HG03025 (cell line): ENCODE measurements at regions not wholly inside any gene's neighbourhood (a gene's known extent, or its start where the extent isn't known, plus 50 kb on each side); places are given as distances from the start of the nearest gene placed in this dataset.
"Not testable (repeated sequence)": the region's sequence is repeated elsewhere in the genome, so short reads cannot be mapped to it uniquely, and the experiment has no call there.

Experiments
- ATAC-seq: cut with Tn5 transposase; IDR thresholded peaks from one replicate; pipeline ENCODE4 v1.9.1; 2021; ENCODE audit warnings: mild to moderate bottlenecking, moderate library complexity; ENCODE audit not compliant: unreplicated experiment, low FRiP score

- no peak for ATAC-seq
Measured at GRCh38 chr3:34678575-34678974, 880.1 kb downstream of the PDCD6IP start.

GRCh38 chr3:34679055-34679454, 880.6 kb downstream of the PDCD6IP start:
- ATAC-seq = not testable (repeated sequence)

GRCh38 chr3:34683851-34684250, 885.4 kb downstream of the PDCD6IP start:
- ATAC-seq = no peak

- no peak for ATAC-seq
Measured at GRCh38 chr3:34686541-34686940, 888.1 kb downstream of the PDCD6IP start.

- ATAC-seq = no peak
Measured at GRCh38 chr3:34687671-34688070, 889.2 kb downstream of the PDCD6IP start.

GRCh38 chr3:34696831-34697230, 898.4 kb downstream of the PDCD6IP start:
- no peak for ATAC-seq

- ATAC-seq = no peak
Measured at GRCh38 chr3:34703053-34703452, 904.6 kb downstream of the PDCD6IP start.

- no peak for ATAC-seq
Measured at GRCh38 chr3:34724916-34725499, 914.3 kb upstream of the ARPP21 start.

GRCh38 chr3:34725774-34726173, 913.6 kb upstream of the ARPP21 start:
- no peak for ATAC-seq

- no peak for ATAC-seq
Measured at GRCh38 chr3:34727700-34728099, 911.6 kb upstream of the ARPP21 start.

- no peak for ATAC-seq
Measured at GRCh38 chr3:34742151-34742550, 897.2 kb upstream of the ARPP21 start.

- ATAC-seq = no peak
Measured at GRCh38 chr3:34758630-34759261, 880.6 kb upstream of the ARPP21 start.

- no peak for ATAC-seq
Measured at GRCh38 chr3:34777386-34777785, 861.9 kb upstream of the ARPP21 start.

GRCh38 chr3:34779092-34779491, 860.2 kb upstream of the ARPP21 start:
- ATAC-seq = no peak

GRCh38 chr3:34780294-34780693, 859.0 kb upstream of the ARPP21 start:
- ATAC-seq = no peak

GRCh38 chr3:34780973-34781372, 858.4 kb upstream of the ARPP21 start:
- ATAC-seq = no peak

- ATAC-seq = no peak
Measured at GRCh38 chr3:34782871-34783270, 856.5 kb upstream of the ARPP21 start.

GRCh38 chr3:34783876-34784275, 855.4 kb upstream of the ARPP21 start:
- ATAC-seq = no peak

GRCh38 chr3:34793057-34793456, 846.3 kb upstream of the ARPP21 start:
- ATAC-seq = no peak

- ATAC-seq = no peak
Measured at GRCh38 chr3:34807611-34808010, 831.7 kb upstream of the ARPP21 start.

GRCh38 chr3:34808287-34808686, 831.0 kb upstream of the ARPP21 start:
- no peak for ATAC-seq

GRCh38 chr3:34828847-34829246, 810.5 kb upstream of the ARPP21 start:
- no peak for ATAC-seq
